Stomach (tissue), 8 donors: ENCODE measurements at regions not wholly inside any gene's neighbourhood (a gene's known extent, or its start where the extent isn't known, plus 50 kb on each side); places are given as distances from the start of the nearest gene placed in this dataset.
A peak's percentile ranks its signal among the peaks of the same experiment; 100 is the strongest.
"Not testable (repeated sequence)": the region's sequence is repeated elsewhere in the genome, so short reads cannot be mapped to it uniquely, and the experiment has no call there.

Experiments
- DNase-seq, 2 donors: peaks; one replicate each; pipeline versions ENCODE4 v3.0.0 to v3.0.0-alpha.2; 2013 to 2019
- H3K27ac ChIP-seq, 5 donors: fragments of 200-600 bp in 4 of 5; sonication (generic) in 4 of 5; one replicate each; pipeline ENCODE4 v1.5.1; 2013 to 2019; ENCODE audit warnings: mild to moderate bottlenecking in 1 of 5, moderate library complexity in 1 of 5
- H3K27me3 ChIP-seq, 3 donors: fragments of 200-600 bp; sonication (generic); one replicate each; pipeline ENCODE4 v1.5.1; 2017 to 2019; ENCODE audit warnings: mixed run types in 1 of 3
- H3K36me3 ChIP-seq, 4 donors: fragments of 200-600 bp; sonication (generic); 1 replicate in 3 of 4; 2 replicates in 1 of 4; pipeline ENCODE4 v1.5.1; 2016 to 2019
- H3K4me1 ChIP-seq, 4 donors: fragments of 200-600 bp; sonication (generic); one replicate each; pipeline ENCODE4 v1.5.1; 2016 to 2019
- H3K4me3 ChIP-seq, 4 donors: fragments of 200-600 bp; sonication (generic) in 3 of 4; one replicate each; pipeline ENCODE4 v1.5.1; 2016 to 2019; ENCODE audit warnings: mild to moderate bottlenecking in 1 of 4
- H3K9me3 ChIP-seq, 4 donors: fragments of 200-600 bp; sonication (generic); one replicate each; pipeline ENCODE4 v1.5.1; 2016 to 2019
- EP300 ChIP-seq: sonication (generic); formaldehyde crosslinking; IDR thresholded peaks from one replicate; pipeline ENCODE4 v1.6.1; 2017; ENCODE audit warnings: antibody characterized with exemption
- POLR2A ChIP-seq, 4 donors: fragments of 450-650 bp; IDR thresholded peaks; one replicate each; pipeline ENCODE4 v1.6.1; 2016; ENCODE audit warnings: antibody characterized with exemption in 4 of 4, control low read depth in 2 of 4, mild to moderate bottlenecking in 1 of 4, moderate library complexity in 1 of 4
- POLR2AphosphoS5 ChIP-seq, 3 donors: sonication (generic); formaldehyde crosslinking; IDR thresholded peaks; one replicate each; pipeline ENCODE4 v1.6.1; 2016; ENCODE audit warnings: antibody characterized with exemption in 3 of 3
- WGBS, 5 donors: extraction: QIAGEN DNeasy Blood & Tissue Kit in 3 of 5; methylation state at CpG; one replicate each; pipeline versions ENCODE4 v1.1.5 to v1.1.7; 2013 to 2018; 5-methylcytosine and 5-hydroxymethylcytosine counted together
- intact Hi-C: fragments of 100-400 bp; cut with DNase I; formaldehyde crosslinking; loops from one replicate; pipeline ENCODE4 v1.15.1; 2023; ENCODE audit warnings: low total_unique reads
- TF ChIP-seq, protein P1 (sequence below), 7 experiments: fragments of 450-650 bp in 4 of 7; fragments of 200-600 bp in 3 of 7; sonication (generic) in 3 of 7; IDR thresholded peaks; one replicate each; pipeline ENCODE4 v1.5.1; 2016 to 2019; ENCODE audit warnings: antibody characterized with exemption in 7 of 7, control low read depth in 2 of 7, mild to moderate bottlenecking in 1 of 7
- donor health status: healthy with polysubstance abuse.
- donor health status: Bipolar disorder and iron deficiency.
- donor health status: healthy.

DNA sequence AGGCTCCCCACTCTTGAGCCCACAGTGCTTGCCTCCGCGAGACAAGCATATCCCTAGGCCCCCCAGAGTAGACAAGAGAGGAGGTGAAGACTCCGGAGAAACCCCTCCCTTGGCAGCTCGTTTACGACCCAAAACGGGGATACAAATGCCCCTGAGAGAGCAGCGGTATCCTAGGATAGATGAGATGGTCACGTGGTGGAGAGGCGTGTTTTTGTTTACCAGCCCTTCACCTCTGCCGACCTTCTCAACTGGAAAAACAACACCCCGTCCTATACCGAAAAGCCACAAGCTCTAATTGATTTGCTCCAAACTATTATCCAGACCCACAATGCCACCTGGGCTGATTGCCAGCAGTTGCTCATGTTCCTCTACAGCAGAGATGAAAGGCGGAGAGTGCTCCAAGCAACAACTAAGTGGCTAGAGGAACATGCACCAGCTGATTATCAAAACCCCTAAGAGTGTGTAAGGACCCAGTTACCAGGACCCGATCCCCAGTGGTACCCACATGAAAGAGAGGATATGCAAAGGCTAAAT, 99.5 kb upstream of the OSBPL11 start:
- H3K36me3 ChIP-seq: no peaks in the 10 kb centered on the region
- no peak for TF ChIP-seq POLR2A (IDR thresholded peaks at IDR 0.05)
- TF ChIP-seq, protein P1, sequence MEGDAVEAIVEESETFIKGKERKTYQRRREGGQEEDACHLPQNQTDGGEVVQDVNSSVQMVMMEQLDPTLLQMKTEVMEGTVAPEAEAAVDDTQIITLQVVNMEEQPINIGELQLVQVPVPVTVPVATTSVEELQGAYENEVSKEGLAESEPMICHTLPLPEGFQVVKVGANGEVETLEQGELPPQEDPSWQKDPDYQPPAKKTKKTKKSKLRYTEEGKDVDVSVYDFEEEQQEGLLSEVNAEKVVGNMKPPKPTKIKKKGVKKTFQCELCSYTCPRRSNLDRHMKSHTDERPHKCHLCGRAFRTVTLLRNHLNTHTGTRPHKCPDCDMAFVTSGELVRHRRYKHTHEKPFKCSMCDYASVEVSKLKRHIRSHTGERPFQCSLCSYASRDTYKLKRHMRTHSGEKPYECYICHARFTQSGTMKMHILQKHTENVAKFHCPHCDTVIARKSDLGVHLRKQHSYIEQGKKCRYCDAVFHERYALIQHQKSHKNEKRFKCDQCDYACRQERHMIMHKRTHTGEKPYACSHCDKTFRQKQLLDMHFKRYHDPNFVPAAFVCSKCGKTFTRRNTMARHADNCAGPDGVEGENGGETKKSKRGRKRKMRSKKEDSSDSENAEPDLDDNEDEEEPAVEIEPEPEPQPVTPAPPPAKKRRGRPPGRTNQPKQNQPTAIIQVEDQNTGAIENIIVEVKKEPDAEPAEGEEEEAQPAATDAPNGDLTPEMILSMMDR (IDR thresholded peaks at IDR 0.05): no peak
- no peak for TF ChIP-seq POLR2AphosphoS5 (IDR thresholded peaks at IDR 0.05)
- TF ChIP-seq EP300: no peak
- H3K27ac ChIP-seq: no peak overlapping the region
- WGBS, 5 donors: 65 to 78% (median 70%) methylated on average over 14 of the region's 14 CpGs
- H3K4me3 ChIP-seq: no peak overlapping the region
- no peaks in the 10 kb centered on the region for H3K27me3 ChIP-seq
- H3K9me3 ChIP-seq: no peaks in the 10 kb centered on the region
- peak; percentile 33 to 56 for DNase-seq
- intact Hi-C loops: no loop called here
- H3K4me1 ChIP-seq: peaks cover 0 to 9% (median 3%) of the 10 kb centered on the region in 4 donors

DNA sequence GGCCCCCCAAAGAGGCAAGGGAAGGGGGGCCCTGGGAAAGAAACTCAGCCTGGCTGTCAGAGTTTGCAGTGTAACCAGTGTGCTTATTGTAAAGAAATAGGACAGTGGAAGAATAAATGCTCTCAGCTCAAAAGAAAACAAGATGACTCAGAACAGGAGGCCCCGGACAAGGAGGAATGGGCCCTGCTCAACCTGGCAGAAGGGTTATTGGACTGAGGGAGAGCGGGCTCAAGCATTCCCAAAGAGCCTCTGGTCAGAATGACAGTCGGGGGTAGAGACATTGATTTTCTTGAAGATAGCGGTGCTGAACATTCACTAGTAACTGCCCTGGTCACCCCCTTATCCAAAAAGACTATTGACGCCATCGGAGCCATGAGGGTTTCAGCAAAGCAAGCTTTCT, 100.4 kb upstream of the OSBPL11 start:
- Histone ChIP-seq H3K9me3 (no peaks in the 10 kb centered on the region), H3K27ac (no peak overlapping the region), H3K4me1 (peaks cover 0 to 9% (median 3%) of the 10 kb centered on the region in 4 donors), H3K36me3 (no peaks in the 10 kb centered on the region), H3K4me3 (no peak overlapping the region), H3K27me3 (no peaks in the 10 kb centered on the region)
- 89 to 95% (median 93%) methylated on average over 6 of the region's 6 CpGs for whole genome bisulfite sequencing, 5 donors
- no peak for TF ChIP-seq POLR2AphosphoS5 (IDR thresholded peaks at IDR 0.05)
- TF ChIP-seq, protein P1 (IDR thresholded peaks at IDR 0.05): no peak
- TF ChIP-seq POLR2A (IDR thresholded peaks at IDR 0.05): no peak
- TF ChIP-seq EP300: no peak
- intact Hi-C loops: no loop called here
- no peak for DNase-seq

GRCh38 chr3:125697126-125697525, 101.8 kb upstream of the OSBPL11 start:
- H3K4me3 ChIP-seq, intact Hi-C loops: not testable (repeated sequence)
- WGBS, 5 donors: 22 to 45% (median 32%) methylated on average over 2 of the region's 2 CpGs

DNA sequence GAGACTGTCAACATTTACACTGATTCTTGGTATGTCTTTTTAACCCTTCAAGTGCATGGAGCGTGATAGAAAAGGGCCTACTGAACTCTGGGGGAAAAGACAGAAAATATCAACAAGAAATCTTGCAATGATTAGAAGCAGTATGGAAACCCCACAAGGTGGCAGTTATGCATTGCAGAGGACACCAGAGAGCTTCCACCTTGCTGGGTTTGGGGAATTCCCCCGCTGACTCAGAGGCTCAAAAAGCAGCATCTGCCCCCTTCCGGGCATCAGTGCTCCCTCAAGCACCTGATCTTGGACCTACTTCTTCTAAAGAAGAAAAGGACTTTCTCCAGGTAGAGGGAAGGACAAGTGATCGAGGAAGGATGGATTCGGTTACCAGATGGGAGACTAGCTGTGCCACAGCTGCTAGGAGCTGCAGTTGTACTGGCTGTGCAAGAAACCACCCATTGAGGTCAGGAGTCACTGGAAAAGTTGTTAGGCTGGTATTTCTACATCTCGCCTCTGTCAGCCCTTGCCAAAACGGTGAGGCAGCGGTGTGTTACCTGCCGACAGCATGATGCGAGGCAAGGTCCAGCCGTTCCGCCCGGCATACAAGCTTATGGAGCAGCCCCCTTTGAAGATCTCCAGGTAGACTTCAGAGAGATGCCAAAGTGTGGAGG, 102.8 kb upstream of the OSBPL11 start:
- peak overlapping the region in 1 of 5 donors; percentile 20 for H3K27ac ChIP-seq
- H3K9me3 ChIP-seq, H3K27me3 ChIP-seq, H3K4me3 ChIP-seq, H3K36me3 ChIP-seq, H3K4me1 ChIP-seq, intact Hi-C loops: not testable (repeated sequence)
- DNase-seq: peak in 1 of 2 donors; percentile 66
- 41 to 75% (median 56%) methylated on average over 11 to 13 of the region's 13 CpGs for WGBS, 5 donors
- TF ChIP-seq POLR2AphosphoS5 (IDR thresholded peaks at IDR 0.05): peak in 1 of 3 donors; percentile 15

More at GRCh38 chr3:125697126-125697525, 101.8 kb upstream of the OSBPL11 start:
- not testable (repeated sequence) for H3K27me3 ChIP-seq, H3K27ac ChIP-seq, H3K4me1 ChIP-seq, H3K36me3 ChIP-seq, H3K9me3 ChIP-seq
- DNase-seq: peak in 1 of 2 donors; percentile 30

- DNase-seq: no peak
- Histone ChIP-seq H3K27ac (no peak overlapping the region), H3K36me3 (no peaks in the 10 kb centered on the region), H3K9me3 (no peaks in the 10 kb centered on the region), H3K27me3 (no peaks in the 10 kb centered on the region), H3K4me1 (no peaks in the 10 kb centered on the region), H3K4me3 (no peak overlapping the region)
- TF ChIP-seq, protein P1 (IDR thresholded peaks at IDR 0.05): no peak
- TF ChIP-seq POLR2AphosphoS5 (IDR thresholded peaks at IDR 0.05) (no peak), EP300 (no peak), POLR2A (IDR thresholded peaks at IDR 0.05) (no peak)
- intact Hi-C loops: no loop called here
- 91 to 96% (median 95%) methylated on average over 24 of the region's 24 CpGs for WGBS, 5 donors
Observed at GRCh38 chr3:125715651-125716050, 120.4 kb upstream of the OSBPL11 start.

DNA sequence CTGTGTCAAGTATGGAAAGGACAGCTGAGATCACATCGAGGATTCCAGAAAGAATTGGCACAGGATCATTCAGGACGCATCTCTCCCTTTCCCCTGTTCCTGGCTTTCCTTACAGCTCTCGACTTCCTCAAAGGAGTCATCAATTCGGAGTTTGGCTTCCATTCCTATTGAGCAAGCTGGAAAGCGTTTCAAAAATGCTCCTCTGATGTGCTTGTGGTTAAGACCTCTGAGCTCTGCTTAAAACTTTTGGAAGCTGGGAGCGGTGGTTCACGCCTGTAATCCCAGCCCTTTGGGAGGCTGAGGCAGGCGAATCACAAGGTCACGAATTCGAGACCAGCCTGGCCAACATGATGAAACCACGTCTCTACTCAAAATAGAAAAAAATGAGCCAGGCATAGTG, 136.9 kb upstream of the OSBPL11 start:
- H3K4me3 ChIP-seq, H3K9me3 ChIP-seq, intact Hi-C loops, H3K27ac ChIP-seq, H3K27me3 ChIP-seq, H3K4me1 ChIP-seq, H3K36me3 ChIP-seq: not testable (repeated sequence)
- WGBS, 5 donors: 60 to 81% (median 80%) methylated on average over 11 of the region's 11 CpGs
- DNase-seq: peak in 1 of 2 donors; percentile 11

DNA sequence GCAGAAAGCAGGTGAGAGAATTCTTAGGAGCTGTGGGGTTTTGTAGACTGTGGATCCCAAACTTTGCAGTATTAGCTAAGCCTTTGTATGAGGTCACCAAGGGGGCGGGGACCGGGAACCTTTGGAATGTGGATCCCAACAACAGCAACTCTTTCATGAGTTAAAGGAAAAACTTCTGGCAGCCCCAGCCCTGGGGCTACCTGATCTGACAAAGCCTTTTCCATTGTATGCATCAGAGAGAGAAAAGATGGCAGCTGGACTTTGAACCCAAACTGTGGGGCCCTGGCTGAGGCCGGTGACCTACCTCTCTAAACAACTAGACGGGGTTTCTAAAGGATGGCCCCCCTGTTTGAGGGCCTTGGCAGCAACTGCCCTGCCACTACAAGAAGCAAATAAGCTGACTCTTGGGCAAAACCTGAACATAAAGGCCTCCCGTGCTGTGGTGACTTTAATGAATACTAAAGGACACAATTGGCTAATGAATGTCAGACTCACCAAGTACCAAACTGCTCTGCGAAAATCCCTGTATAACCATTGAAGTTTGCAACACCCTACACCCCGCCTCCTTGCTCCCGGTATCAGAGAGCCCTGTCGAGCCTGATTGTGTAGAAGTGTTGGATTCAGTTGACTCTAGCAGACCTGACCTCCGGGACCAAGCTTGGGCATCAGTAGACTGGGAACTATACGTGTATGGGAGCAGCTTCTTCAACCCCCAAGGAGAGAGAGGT, 146.9 kb upstream of the OSBPL11 start:
- DNase-seq: peak; percentile 29 to 35
- intact Hi-C loops, H3K27me3 ChIP-seq, H3K4me3 ChIP-seq, H3K9me3 ChIP-seq, H3K36me3 ChIP-seq, H3K4me1 ChIP-seq, H3K27ac ChIP-seq: not testable (repeated sequence)
- 40 to 71% (median 48%) methylated on average over 8 to 11 of the region's 11 CpGs for whole genome bisulfite sequencing, 5 donors

DNA sequence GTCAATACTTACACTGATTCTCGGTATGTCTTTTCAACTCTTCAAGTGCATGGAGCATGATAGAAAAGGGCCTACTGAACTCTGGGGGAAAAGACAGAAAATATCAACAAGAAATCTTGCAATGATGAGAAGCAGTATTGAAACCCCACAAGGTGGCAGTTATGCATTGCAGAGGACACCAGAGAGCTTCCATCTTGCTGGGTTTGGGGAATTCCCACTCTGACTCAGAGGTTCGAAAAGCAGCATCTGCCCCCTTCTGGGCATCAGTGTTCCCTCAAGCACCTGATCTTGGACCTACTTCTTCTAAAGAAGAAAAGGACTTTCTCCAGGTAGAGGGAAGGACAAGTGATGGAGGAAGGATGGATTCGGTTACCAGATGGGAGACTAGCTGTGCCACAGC, 147.5 kb upstream of the OSBPL11 start:
- H3K4me3 ChIP-seq, H3K27me3 ChIP-seq, H3K4me1 ChIP-seq, intact Hi-C loops, H3K27ac ChIP-seq, H3K36me3 ChIP-seq, H3K9me3 ChIP-seq: not testable (repeated sequence)
- peak in 1 of 2 donors; percentile 44 for DNase-seq
- WGBS, 5 donors: 67 to 100% (median 74%) methylated on average over 1 to 3 of the region's 3 CpGs
